ENCODE measurements at regions not wholly inside any gene's neighbourhood (a gene's known extent, or its start where the extent isn't known, plus 50 kb on each side); places are given as distances from the start of the nearest gene placed in this dataset.

DNA sequence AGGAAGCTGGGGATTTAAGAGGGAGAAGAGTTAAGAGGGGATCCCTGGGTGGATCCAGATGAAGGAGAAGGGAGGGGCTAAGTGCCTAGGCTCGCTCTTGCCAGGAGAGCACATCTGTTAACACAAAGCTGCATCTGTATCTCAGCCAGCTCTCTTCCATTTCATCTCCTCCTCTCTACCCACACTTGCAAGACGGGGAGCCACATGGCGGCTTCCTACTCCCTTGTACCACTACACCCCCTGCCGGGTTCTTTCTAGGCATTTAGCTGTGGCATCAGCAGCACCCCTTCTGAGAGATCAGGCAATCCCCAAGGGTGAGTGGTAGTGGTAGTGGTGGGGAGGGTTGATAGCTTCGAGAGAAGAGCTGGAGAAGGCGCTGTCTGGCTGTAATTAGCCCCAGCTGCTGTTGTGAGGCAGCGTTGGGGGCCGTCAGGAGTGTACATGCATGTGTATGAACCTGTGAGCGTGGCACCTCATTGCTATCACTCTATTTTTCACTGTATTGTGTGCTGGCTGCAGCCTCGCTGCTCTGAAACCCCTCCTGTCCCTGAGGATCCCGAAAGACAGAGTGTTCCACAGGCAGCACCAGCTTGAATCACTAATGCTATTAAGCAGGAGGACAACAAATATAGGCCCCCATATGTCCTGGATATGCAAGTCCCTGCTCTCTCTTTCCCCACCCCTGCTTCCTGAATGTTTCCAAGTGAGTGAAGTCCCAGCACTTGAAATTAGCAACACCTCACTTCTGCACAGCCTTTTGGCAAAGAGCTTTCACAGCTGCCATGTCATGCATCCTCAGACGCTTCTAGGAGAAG, 73.7 kb downstream of the RTL9 start:
- DNase-seq, result no peak

DNA sequence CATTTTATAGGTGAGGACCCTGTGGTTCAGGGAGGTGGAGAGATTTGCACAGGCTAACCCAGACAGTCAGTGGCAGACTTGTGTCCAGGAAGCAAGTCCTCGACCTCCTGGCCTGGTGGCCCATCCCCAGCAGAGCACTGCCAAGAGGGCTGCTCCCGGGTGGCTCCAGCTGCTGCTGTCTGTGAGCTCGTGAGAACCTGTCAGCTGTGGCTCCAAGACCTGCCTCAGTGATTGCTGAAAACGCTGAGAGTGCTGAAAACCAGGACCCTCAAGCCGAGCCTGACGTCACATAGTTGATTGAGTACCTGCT, 74.2 kb downstream of the RTL9 start:
- DNase-seq, result no peak

DNA sequence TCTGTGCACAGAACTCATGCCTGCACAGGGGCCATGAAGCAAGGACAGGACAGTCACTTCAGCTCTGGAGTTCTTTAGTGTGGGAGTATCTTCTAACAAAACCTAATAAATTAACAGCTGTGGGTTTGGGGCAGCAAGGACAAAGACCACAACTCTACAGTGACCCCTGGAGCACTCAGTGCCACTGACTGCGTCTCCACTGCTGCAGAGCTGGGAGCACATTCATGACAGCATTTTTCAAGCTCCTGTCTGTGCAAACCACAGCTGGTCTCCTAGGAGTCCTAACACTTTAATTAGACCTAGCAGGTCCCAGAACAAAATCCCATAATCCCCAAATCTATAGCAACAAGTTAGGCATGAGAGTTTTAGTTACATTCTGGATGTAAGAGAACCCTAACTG, 76.5 kb downstream of the RTL9 start:
- no peak for DNase-seq

DNA sequence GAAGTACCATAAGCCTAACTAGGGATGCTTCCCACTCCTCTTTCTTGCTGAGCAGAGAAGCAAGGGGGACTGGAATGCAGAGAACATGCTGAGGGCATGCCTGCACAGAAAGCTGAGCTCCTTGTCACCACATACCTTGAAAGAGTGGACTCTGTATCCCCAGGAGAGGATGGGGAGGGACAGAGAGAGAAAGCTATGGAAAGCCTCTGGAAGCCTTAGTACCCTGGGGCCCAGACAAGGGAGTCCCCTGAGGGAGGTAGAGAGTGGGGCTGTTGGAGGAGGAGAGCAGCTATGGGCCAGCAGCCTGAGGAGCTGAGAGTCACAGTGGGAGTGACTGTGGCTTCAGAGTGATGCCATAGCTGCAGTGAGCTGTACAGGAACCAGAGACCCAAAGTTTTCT, 77.9 kb downstream of the RTL9 start:
- no peak for DNase-seq

DNA sequence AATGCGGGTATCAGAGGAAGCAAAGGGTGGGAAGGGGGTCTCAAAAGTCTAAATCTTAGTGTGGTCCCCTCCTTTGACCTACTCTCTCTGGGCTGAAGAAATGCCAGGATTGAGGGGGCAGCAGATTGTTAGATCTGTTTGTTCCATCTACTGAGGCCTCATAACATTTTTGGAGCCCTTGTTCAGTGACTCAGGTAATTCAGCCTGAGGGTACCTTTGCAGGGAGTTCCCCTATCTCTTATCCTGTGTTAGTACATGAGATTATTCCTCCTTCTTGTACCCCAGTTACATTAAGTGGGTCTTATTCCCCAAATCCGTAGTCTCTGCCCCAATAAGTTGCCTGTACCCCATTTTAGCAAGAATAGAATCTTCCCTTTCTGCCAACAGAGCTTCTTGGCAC, 79.0 kb downstream of the RTL9 start:
- no peak for DNase-seq

DNA sequence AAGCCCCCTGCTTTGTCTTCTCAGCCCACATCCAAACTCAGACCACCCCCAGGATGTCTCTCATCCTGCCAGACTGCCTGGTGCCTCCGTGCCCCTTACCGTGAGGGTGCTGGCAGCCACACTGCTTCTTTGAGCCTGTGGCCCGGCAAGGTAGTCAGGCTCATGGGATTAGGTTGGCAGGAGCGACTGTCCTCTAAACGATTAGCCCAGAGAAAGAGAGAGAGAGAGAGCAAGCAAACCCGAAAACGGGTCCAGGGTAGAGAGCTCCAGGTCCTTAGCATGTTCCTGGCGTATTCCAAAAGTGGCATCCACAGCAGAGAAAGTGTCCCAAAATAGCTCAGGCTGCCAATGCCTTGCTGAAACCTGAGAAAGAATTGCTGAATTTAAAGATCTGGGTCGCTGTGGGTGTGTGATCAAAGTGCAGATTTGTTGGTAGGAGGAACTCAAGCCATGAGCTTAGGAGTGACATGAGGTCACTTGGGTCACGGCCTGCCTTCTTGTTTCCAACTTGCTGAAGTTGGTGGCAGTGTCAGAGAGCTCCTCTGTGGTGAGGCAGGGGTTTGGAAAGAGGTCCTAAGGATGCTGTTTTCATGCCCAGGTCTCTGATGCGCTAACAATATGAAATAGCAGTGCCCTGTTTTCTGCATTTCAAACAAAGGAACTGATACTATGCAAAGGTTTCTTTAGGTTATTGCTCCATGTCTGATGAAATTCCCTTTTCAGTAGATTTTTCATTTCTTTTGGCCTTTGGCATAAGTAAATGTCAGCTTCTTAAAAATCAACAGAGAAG, 81.6 kb downstream of the RTL9 start:
- DNase-seq, result no peak

DNA sequence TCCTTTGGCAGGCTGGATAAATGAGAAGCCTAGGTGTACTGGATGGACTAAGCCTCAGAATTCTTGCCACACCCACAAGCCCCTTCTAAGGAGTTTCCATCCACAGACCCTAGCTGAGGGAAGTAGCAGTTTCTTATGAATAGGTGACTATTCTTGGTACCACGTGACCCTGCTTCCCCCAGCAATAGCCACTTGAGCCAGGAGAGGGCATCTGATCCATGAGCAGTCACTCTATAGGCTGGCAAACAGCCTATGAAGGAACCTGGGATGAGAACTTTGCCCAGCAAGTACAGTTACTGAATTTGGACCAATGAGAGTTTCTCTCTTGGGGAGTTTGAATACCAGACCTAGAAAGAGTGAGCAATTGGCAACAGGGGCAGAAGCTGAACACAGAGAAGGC, 84.0 kb downstream of the RTL9 start:
- no peak for DNase-seq

DNA sequence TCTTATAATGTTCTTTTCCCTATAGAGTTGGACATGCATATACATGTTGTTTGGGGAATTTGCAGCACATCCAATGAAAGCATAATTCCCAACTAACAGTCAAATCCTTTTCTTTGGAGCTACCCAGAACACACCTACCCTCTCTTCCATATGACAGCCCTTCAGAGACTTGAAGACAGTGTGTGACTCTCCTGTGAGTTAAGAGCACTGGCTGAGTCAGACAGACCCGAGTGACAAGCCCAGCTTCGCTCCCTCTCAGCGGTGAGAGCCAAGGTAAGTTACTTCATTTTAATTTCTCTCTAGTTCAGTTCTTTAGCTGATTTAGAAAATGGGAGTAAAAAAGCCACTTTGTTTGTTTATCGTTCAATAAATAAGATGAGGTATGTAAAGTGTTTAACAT, 86.3 kb downstream of the RTL9 start:
- DNase-seq, result no peak

DNA sequence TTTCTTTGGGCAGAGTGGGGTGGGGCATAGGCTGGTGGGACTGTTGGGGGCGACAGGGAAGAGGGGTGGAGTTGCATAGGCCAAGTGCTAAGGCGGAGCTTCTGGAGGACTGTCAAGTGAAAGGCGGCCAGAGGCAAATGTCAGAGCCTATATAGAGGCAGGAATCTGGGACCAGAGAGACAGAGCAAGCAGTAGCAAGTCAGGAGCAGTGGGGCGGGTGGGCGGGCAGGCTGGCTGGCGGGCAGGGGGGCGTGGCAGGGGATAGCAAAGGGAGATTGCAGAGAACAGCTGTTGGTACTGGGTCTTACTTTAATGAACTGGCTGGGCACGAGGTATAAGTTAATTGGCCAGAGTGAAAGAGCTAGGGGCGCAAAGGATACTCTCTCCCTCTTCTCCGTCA, 89.8 kb downstream of the RTL9 start:
- no peak for DNase-seq

DNA sequence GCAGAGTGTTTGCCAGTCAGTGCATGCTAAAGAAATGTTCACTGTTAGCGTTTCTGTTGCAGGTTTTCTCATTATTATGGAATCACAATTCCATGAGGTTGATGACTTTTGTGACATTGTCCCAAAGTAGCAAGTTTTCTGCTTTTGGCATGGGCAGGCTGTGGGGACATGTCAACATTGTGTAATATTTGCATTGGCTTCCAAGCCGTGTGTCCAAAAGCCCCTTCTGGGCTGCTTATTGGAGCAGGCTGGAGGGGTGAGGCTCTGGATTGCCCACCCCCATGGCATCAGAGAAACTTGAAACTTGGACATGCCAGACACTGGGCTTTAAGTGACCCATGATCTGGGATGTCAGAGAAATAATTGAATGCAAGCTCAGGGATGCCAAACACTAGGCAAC, 90.7 kb downstream of the RTL9 start:
- DNase-seq, result no peak

DNA sequence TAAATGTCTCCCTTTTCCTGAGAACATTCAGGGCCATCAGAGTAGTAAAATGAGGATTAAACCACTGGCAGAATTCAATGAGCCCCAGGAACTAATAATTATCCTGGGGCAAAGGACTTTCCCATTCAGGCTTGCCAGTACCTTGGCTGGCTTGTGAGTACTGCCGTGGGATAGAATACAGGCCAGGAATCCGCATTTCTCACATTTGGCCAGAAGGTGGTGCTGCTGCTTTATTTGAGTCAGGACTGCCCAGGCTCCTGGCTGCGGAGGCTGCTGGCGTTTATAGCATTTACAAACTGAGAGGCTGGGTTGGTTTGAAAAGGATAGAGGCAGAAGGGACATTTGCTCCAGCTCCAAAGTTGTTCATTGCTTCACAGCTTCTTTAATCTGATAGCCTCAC, 91.4 kb downstream of the RTL9 start:
- DNase-seq, result peak; percentile 14

DNA sequence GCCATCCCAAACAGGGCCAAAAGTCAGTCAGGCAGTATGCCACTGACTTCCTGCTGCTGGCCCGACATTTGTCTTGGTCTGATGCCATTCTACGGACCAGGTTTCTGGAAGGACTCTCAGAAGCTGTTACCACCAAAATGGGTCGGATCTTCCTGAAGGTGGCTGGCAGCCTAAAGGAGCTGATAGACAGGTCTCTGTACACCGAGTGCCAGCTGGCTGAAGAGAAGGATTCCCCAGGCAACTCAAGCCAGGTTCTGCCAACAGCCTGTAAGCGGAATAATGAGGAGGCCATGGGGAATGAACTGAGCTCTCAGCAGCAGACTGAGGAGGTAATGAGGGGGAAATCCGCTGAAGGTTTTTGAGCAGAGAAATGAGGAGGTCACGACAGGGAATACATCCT, 95.7 kb downstream of the RTL9 start:
- no peak for DNase-seq

DNA sequence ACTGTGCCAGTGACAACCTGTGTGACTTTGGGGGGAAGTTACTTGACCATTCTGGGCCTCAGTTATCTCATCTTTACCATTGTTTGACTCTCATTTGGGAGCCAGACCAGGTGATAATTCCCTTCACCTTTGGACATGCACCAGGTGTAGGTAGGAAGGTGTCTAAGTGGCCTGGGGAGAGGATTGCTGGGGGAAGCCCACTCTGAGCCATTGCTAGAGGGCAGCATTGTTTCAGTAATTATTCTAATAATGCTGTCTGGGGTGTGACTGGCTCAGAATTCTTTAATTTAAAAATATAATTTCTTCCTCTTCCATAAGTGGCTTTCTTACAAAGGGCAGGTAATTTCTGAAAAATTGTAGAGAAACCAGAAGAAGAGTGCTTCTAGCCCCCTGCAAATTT, 104.3 kb downstream of the RTL9 start:
- DNase-seq, result no peak

DNA sequence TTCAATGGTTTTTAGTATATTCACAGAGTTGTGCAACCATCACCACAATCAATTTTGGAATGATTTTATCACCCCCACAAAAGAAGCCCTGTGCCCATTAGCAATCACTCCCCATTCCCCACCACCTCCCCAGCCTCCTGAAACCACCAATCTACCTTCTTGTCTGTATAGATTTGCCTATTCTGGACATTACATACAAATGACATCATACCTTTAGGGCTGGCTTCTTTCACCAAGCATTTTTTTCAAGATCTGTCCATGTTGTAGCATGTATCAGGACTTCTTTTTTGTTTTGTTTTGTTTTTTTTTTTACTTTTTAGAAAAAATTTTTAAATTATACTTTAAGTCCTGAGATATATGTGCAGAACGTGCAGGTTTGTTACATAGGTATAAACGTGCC, 108.1 kb downstream of the RTL9 start:
- DNase-seq, result no peak

DNA sequence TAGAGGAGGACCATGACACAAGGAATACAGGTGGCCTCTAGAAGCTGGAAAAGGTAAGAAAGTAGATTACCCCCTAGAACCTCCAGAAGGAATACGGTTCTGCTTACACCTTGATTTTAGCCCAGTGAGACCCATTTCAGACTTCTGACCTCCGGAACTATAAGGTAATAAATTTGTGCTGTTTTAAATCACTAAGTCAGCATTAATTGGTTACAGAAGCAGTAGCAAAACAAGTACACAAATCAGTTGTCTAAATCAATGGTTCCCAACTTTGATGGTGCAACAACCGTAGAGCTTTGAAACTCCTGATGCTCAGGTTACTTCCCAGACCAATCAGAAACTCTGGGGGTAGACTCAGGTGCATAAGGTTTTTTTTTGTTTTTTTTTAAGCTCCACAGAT, 113.6 kb downstream of the RTL9 start:
- DNase-seq, result no peak

DNA sequence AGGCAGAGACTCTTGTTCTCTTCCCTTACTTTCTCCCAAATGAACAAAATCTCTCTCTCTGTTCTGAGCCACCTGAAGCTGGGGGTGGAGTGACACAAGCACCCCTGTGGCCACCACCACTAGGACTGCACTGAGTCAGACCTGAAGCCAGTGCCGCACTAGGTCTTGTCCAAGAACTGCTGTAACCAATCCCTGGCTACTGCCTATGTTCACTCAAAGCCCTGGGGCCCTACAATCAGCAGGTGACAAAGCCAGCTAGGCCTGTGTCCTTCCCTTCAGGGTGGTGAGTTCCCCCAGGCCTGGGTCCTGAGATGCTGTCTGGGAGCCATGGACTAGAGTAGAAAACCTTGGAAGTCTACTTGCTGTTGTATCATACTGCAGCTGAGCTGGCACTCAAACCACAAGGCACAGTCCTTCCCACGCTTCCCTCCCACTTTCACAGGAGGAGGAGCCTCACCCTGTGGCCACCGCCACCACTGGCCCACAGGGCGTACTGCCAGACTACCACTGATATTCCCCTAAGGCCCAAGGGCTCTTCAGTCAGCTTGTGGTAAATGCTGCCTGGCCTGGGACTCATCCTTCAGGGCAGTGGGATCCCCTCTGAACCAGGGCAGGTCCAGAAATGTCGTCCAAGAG, 119.1 kb downstream of the RTL9 start:
- DNase-seq, result no peak

DNA sequence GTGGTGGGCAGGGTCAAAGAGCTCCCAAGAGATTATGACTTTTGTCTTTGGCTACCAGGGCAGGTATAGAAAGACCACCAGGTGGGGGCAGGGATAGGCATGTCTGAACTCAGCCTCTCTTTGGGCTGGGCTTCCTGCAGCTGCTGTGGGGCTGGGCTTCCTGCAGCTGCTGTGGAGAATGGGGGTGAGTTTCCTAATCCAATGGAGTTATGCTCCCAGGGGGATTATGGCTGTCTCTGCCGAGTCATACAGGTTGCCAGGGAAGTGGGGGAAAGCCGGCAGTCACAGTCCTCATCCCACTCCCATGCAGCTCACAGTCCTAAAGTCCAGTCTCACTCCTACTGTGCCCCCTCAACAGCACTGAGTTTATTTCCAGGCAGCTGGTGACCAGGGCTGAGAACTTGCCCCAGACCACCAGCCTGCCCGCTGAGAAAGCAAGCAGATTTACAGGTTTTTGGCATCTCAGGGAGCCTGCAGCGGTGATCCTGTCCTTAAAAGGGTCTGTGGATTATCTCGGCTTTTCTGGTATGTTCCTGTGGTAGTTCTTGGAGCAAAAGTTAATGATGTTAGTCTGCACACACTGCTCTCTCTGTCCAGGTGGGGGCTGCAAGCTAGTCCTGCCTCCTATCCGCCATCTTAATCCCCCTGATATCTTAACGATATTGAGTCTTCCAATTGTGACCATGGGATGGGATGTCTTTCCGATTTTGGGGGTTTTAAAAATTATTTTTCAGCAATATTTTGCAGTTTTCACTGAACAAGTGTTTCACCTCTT, 133.4 kb downstream of the RTL9 start:
- no peak for DNase-seq

DNA sequence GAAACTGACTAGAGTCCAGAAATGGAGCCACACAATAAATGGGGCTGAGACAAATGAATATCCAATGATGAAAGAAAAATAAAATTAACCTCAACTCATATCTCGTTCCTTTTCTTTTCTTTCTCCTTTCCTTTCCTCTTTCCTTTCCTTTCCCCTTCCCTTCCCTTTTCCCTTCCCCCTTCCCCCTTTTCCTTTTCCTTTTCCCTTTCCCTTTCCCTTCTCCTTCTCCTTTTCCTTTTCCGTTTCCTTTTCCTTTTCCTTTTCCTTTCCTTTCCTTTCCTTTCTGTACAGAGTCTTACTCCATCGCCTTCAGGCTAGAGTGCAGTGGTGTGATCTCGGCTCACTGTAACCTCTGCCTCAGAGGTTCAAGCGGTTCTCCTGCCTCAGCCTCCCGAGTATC, 146.3 kb downstream of the RTL9 start:
- no peak for DNase-seq

DNA sequence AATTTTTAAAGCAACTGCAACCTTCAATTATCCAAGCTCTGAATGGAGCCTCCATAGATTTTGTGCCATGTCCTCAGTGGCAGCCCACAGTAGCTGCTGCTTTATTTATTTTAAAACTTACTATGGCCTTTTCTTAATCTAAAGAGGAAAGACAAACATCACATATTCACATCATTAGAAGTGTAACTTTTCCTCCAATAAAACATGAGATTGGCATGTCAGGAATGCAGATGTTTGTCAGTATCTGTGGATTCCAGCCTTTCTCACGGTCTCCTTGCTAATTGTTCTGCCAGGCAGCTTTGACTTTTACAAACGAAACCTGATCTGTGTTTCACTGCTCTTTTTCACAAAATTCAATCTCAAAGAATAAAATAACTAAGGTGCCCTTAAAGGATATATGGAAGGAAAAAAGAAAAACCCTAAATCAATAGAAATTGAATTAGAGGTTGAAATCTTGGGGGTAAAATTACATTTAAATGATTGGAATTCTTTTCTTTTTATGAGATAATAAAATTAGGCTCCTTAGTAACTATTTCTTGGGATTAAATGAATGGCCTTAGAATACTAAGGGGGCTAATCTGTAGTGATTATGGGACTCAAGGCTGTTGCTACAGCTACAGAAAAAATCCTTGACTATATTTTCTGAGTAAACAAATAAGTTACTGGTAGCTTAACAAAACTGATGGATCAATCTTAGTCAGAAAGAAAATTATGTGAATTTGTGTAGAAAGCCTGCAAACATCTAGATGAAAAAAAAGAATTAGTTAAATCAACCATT, 151.3 kb downstream of the RTL9 start:
- DNase-seq, result no peak

DNA sequence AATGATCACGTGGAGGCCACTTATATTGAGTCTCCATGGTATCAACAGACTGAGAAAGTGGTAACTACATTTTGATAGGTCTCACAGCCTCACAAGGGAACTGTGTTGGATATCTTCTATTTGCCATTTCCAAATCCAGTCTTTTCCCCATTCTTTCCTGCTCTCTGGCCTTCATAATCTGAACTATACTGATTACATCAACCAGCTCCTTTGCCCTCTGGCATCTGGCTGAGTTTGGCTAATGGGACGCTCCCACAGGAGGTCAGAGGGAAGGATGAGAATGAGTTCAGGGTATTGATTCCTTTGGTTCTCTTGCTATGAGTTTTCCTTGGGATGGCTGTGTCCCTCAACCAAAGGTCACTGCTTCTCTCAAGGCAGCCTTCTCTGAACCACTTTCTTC, 152.6 kb downstream of the RTL9 start:
- no peak for DNase-seq

DNA sequence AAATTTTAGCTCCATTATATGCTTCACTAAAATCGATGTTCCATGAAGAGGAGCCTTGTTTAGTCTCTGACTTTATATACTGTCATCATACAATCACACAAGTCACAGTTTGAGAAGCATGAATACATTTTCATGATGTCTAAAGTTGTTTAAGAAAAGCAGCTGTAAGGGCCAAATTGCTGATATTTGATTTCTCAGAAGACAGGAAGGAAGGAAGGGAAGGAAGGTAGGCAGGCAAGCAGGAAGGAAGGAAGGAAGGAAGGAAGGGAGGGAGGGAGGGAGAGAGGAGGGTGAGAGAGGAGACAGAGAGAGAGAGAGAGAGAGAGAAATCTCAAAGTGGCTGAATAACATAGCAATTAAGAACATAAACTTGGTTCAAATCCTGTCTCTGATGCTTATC, 153.7 kb downstream of the RTL9 start:
- DNase-seq, result no peak

DNA sequence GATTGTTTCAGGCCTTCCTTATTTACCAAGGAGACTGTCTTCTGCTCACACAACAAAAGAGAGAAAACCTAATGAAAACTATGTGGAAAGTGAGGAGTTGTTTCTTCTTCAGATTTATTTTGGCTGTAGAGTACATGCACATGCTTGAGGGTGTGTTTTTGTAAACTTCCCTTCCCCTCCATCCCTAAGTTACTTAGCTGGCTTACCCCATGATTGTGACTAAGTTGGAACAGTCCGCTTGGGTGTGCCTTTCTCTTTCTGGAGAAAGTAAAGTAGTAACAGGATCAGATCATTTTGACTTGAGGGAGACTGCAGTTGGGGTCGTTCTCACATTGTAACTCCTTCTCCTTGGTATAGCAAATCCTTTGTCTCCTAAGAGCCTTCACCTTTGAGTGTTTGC, 155.9 kb downstream of the RTL9 start:
- no peak for DNase-seq

DNA sequence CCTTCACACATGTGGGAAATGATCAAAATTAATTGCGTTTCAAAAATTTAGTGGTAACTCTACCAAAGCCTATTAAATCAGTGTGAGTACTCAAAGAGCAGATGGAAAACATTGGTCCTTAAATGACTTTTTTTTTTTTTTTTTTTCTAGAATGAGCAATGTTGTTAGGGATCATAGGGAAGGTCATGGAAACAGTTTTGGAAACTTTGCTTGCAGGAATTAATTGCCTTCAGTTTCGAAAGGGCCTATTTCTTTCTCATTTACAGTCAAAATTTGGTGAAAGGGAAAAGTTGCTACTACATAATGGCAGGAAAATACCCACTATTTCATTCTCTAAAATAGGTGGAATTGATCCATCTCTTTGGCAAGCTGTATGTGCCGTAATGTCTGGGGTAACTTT, 160.9 kb downstream of the RTL9 start:
- DNase-seq, result no peak

All from NCI-H2029 treated with DMSO at 0.1 percent for 48 hours (cell line).